ENCODE measurements at regions not wholly inside any gene's neighbourhood (a gene's known extent, or its start where the extent isn't known, plus 50 kb on each side); places are given as distances from the start of the nearest gene placed in this dataset.

DNA sequence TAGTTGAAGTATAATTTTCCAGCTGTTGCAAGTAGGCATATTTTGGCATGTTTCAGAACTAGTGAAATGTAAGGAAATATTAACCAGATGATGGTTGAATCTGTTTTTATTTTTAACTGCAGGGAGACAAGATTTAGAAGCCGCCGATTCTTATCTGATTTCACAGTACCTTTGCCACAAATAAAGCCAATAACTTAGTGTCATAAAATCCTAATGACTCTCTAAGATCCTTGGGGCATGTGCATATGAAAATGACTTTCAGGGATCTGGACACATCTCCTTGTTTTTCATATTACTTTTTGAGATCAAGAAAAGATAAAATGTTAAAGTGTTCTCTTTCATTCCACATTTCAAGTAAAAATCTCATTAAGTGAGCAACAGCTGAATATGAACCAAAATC lies 125.8 kb upstream of the CNTLN start:
- Mint-ChIP-seq H3K4me3 (no peak overlapping the region), H3K27me3 (ENCODE audit: low read depth) (no peaks in the 10 kb centered on the region), H3K27ac (no peak overlapping the region), H3K4me1 (peaks cover 10 to 13% of the 10 kb centered on the region in 2 experiments), H3K36me3 (ENCODE audit: insufficient read depth in 1 of 3, low read depth in 3 of 3) (no peaks in the 10 kb centered on the region), H3K9me3 (no peaks in the 10 kb centered on the region)
- Histone ChIP-seq H3K79me2 (ENCODE audit: insufficient read depth, low read length) (no peaks in the 10 kb centered on the region), H2BK20ac (ENCODE audit: low read depth, low read length, poor library complexity, severe bottlenecking) (no peak overlapping the region), H3K27ac (ENCODE audit: insufficient read length, low read depth, low read length) (no peak overlapping the region), H2BK15ac (ENCODE audit: low read depth, low read length) (no peak overlapping the region), H2AK5ac (ENCODE audit: insufficient read length, low read length) (no peak overlapping the region), H3K14ac (ENCODE audit: insufficient read depth, low read length) (no peak overlapping the region), H3K9ac (ENCODE audit: extremely low read depth, insufficient read length, low read length) (no peak overlapping the region), H3K4ac (ENCODE audit: low read depth, low read length) (no peak overlapping the region), H2BK120ac (ENCODE audit: low read depth, low read length, poor library complexity, severe bottlenecking) (no peak overlapping the region), H3K79me1 (ENCODE audit: insufficient read depth, low read depth, low read length, poor library complexity, severe bottlenecking) (no peaks in the 10 kb centered on the region), H3K4me2 (ENCODE audit: insufficient read depth, insufficient read length, low read length) (no peak overlapping the region), H4K91ac (ENCODE audit: insufficient read length, low read depth, low read length) (no peak overlapping the region), H4K20me1 (ENCODE audit: control insufficient read depth, insufficient read depth, insufficient read length) (no peaks in the 10 kb centered on the region), H2BK12ac (ENCODE audit: insufficient read length, low read depth, low read length) (no peak overlapping the region), H3K56ac (ENCODE audit: insufficient read length, low read depth, low read length) (no peak overlapping the region), H2AFZ (ENCODE audit: low read length) (no peak overlapping the region), H3K18ac (ENCODE audit: insufficient read length, low read depth, low read length) (no peak overlapping the region), H3T11ph (ENCODE audit: low read length) (no peak overlapping the region), H3K23ac (ENCODE audit: insufficient read length, low read depth, low read length) (no peak overlapping the region), H4K5ac (ENCODE audit: insufficient read length, low read depth, low read length) (no peak overlapping the region), H4K8ac (replicated peaks; ENCODE audit: insufficient read length, low read depth, low read length) (no peak overlapping the region), H3K4me1 (ENCODE audit: insufficient read depth, low read length) (no peaks in the 10 kb centered on the region), H3K23me2 (ENCODE audit: insufficient read length, low read depth, low read length, poor library complexity, severe bottlenecking) (no peaks in the 10 kb centered on the region), H2BK5ac (ENCODE audit: insufficient read length, low read length) (no peak overlapping the region), H3K27me3 (ENCODE audit: insufficient read depth, low read length) (no peaks in the 10 kb centered on the region), H3K9me3 (ENCODE audit: control insufficient read depth, low read depth, low read length) (no peaks in the 10 kb centered on the region)
- no CpG with 5 or more reads among the region's 2 CpGs for WGBS (ENCODE audit: extremely low coverage, insufficient read length, low lambda C conversion rate)
- DNase-seq, result no peak
- TF ChIP-seq, protein P1, sequence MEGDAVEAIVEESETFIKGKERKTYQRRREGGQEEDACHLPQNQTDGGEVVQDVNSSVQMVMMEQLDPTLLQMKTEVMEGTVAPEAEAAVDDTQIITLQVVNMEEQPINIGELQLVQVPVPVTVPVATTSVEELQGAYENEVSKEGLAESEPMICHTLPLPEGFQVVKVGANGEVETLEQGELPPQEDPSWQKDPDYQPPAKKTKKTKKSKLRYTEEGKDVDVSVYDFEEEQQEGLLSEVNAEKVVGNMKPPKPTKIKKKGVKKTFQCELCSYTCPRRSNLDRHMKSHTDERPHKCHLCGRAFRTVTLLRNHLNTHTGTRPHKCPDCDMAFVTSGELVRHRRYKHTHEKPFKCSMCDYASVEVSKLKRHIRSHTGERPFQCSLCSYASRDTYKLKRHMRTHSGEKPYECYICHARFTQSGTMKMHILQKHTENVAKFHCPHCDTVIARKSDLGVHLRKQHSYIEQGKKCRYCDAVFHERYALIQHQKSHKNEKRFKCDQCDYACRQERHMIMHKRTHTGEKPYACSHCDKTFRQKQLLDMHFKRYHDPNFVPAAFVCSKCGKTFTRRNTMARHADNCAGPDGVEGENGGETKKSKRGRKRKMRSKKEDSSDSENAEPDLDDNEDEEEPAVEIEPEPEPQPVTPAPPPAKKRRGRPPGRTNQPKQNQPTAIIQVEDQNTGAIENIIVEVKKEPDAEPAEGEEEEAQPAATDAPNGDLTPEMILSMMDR (conservative IDR thresholded peaks at IDR 0.05), result no peak
